GM20000 (cell line): ENCODE measurements at regions not wholly inside any gene's neighbourhood (a gene's known extent, or its start where the extent isn't known, plus 50 kb on each side); places are given as distances from the start of the nearest gene placed in this dataset.

ENCODE experiments used
- DNase-seq: peaks from one replicate; pipeline ENCODE4 v3.0.0; 2012; ENCODE audit warnings: low spot score
- CTCF ChIP-seq: IDR thresholded peaks from 2 replicates; pipeline ENCODE4 v1.5.1; 2012; ENCODE audit warnings: mild to moderate bottlenecking, control low read depth; ENCODE audit errors: extremely low read depth, missing control alignments

GRCh38 chr20:22400440-22400839 is 183.9 kb downstream of the FOXA2 start:
- no peak for TF ChIP-seq CTCF
- no peak for DNase-seq

- TF ChIP-seq CTCF, result no peak
- no peak for DNase-seq
These were observed 189.8 kb downstream of the FOXA2 start for GRCh38 chr20:22394583-22394982.

GRCh38 chr20:22390543-22390903 is 193.8 kb downstream of the FOXA2 start:
- no peak for TF ChIP-seq CTCF
- DNase-seq, result no peak

DNA sequence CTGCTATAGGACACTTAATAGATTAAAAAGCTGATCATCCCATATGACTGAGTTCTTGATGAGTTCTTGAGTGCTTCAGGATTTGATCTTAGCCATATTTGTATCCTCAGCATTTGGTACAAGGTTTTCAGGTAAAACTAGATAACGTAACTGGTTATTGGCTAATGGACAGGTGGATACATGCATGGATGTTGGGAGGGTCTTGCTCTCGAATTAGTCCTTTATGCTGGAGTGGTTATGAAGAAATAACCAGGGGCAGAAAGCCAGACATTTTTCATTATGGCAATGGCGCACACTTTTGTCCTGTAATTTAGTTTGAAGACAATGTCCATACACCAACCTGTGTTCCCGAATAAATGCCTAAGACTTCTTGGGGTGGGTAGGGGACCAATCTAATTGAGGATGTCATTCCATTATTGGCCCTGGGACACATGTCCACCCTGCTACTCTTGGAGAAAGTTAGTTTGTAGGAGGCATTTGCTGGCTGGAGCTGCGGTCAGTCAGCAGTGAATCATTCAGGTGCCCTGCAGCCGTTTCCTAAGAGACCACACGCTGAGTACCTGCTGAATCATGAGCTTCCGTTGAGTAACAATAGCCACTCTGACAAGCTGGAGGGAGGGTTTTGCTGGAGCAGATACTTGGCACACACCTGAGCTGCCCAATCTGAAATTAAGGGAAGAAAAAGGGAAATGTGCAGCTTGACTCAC is 194.4 kb downstream of the FOXA2 start:
- DNase-seq, result no peak
- TF ChIP-seq CTCF, result no peak

DNA sequence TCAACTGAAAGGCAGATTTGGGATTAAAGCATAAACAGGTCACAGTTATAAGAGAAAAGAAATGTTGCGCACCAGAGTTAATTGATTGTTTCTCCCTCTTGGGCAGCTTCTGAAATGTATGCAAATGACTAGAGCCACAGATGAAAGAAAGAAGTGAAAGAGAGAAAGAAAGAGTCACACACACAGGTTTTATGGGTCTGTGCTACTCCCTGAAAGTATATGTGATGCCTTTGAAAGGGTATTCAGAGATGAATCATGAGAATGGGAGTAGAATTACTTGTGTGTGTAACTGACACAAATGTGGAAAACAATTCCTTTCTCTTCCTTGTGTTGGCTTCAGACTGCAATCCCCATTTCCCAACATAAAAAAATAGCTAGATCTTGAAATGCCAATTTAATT is 196.9 kb downstream of the FOXA2 start:
- TF ChIP-seq CTCF, result no peak
- no peak for DNase-seq

GRCh38 chr20:22386306-22386623 is 198.1 kb downstream of the FOXA2 start:
- no peak for TF ChIP-seq CTCF

DNA sequence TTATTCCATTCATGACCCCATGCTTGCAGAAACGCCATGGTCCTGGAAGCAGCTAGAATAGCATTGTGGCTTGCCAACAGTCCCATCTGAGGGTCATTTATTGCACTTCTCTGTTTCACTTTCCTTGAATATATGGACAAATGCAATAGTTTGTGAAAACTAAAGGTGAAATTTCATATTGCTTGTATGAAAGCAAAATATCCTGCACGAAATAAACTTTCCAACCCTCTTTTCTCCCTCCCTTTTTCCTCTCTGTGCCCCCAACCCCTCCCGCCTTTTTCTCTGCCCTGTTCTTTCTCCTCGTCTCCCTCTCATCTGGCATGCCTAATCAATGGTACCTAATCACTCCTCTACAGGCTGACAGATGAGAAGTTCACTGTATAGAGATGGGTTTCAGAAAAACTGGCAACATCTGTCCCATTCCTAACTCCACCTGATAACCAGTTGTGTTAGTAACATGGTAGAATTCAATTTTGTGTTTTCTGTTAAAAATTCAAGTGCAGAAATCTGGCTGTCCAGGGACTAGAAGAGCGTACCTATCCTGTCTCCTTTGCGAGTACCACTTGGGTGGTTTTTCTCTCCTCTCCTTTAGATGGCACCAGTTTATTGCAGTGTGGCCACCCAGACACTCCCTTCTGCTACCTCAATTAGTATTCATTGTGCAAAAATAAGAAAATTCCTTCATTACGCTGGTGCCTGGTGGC is 198.6 kb downstream of the FOXA2 start:
- DNase-seq, result no peak
- TF ChIP-seq CTCF, result no peak

More at GRCh38 chr20:22386306-22386623, 198.1 kb downstream of the FOXA2 start:
- no peak for DNase-seq
